ENCODE measurements at regions not wholly inside any gene's neighbourhood (a gene's known extent, or its start where the extent isn't known, plus 50 kb on each side); places are given as distances from the start of the nearest gene placed in this dataset.

DNA sequence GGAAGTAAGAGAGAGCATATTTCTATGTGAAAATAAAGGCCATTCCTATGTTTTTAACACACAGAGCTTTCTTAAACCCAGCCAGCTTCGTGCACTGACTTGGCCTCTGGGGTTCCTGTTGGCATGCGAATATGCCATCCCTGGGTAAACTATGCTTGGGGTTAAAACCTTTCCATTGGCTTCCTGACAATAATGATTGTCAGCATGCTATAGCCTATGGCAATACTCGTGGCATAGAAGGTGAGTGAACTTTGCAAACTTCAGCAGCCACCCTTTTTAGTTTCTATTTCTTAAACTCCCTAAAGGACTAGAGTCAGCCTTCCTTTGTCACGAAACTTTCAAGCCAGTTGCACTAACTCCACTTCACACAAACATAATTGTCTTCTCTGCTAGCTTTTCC lies 148.4 kb upstream of the RGS6 start:
- TF ChIP-seq POLR2A (IDR thresholded peaks at IDR 0.05), result no peak
- TF ChIP-seq, protein P1, sequence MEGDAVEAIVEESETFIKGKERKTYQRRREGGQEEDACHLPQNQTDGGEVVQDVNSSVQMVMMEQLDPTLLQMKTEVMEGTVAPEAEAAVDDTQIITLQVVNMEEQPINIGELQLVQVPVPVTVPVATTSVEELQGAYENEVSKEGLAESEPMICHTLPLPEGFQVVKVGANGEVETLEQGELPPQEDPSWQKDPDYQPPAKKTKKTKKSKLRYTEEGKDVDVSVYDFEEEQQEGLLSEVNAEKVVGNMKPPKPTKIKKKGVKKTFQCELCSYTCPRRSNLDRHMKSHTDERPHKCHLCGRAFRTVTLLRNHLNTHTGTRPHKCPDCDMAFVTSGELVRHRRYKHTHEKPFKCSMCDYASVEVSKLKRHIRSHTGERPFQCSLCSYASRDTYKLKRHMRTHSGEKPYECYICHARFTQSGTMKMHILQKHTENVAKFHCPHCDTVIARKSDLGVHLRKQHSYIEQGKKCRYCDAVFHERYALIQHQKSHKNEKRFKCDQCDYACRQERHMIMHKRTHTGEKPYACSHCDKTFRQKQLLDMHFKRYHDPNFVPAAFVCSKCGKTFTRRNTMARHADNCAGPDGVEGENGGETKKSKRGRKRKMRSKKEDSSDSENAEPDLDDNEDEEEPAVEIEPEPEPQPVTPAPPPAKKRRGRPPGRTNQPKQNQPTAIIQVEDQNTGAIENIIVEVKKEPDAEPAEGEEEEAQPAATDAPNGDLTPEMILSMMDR (IDR thresholded peaks at IDR 0.05), result no peak

Measured in uterus (tissue), 2 donors.